Small intestine (tissue), 7 donors: ENCODE measurements at regions not wholly inside any gene's neighbourhood (a gene's known extent, or its start where the extent isn't known, plus 50 kb on each side); places are given as distances from the start of the nearest gene placed in this dataset.
"Not testable (repeated sequence)": the region's sequence is repeated elsewhere in the genome, so short reads cannot be mapped to it uniquely, and the experiment has no call there.

Experiments used
- DNase-seq, 2 donors: peaks; one replicate each; pipeline versions ENCODE4 v3.0.0 to v3.0.0-alpha.2; 2013
- FAIRE-seq: peaks from 2 replicates; lab custom pipeline; 2012; peaks lifted over from hg19 to GRCh38; lab: Jason Lieb, UNC
- H3K27ac ChIP-seq, 3 donors: one replicate each; pipeline ENCODE4 v1.5.1; 2013; ENCODE audit warnings: low read length in 2 of 3, mild to moderate bottlenecking in 2 of 3, control low read depth in 1 of 3, inconsistent platforms in 1 of 3, low read depth in 1 of 3, moderate library complexity in 1 of 3
- H3K27me3 ChIP-seq, 3 donors: one replicate each; pipeline ENCODE4 v1.6.1; 2013; ENCODE audit warnings: low read length in 3 of 3, inconsistent platforms in 1 of 3; ENCODE audit not compliant: control insufficient read depth in 3 of 3, insufficient read depth in 3 of 3
- H3K36me3 ChIP-seq, 3 donors: one replicate each; pipeline ENCODE4 v1.6.1; 2013; ENCODE audit warnings: low read length in 3 of 3, inconsistent platforms in 1 of 3, low read depth in 1 of 3, mild to moderate bottlenecking in 1 of 3, moderate library complexity in 1 of 3; ENCODE audit not compliant: control insufficient read depth in 3 of 3, insufficient read depth in 2 of 3
- H3K4me1 ChIP-seq, 3 donors: one replicate each; pipeline ENCODE4 v1.6.1; 2013; ENCODE audit warnings: low read length in 2 of 3, inconsistent platforms in 1 of 3, low read depth in 1 of 3, mild to moderate bottlenecking in 1 of 3, moderate library complexity in 1 of 3; ENCODE audit not compliant: control insufficient read depth in 3 of 3, insufficient read depth in 2 of 3
- H3K4me3 ChIP-seq, 3 donors: one replicate each; pipeline ENCODE4 v1.5.1; 2013; ENCODE audit warnings: low read length in 3 of 3, control low read depth in 1 of 3, inconsistent platforms in 1 of 3, low read depth in 1 of 3, mild to moderate bottlenecking in 1 of 3, moderate library complexity in 1 of 3
- H3K9me3 ChIP-seq, 2 donors: one replicate each; pipeline ENCODE4 v1.6.1; 2013; ENCODE audit warnings: low read depth in 1 of 2, low read length in 1 of 2; ENCODE audit not compliant: control insufficient read depth in 2 of 2, insufficient read depth in 1 of 2
- WGBS, 3 donors: extraction: QIAGEN DNeasy Blood & Tissue Kit; methylation state at CpG; one replicate each; pipeline ENCODE4 v1.1.7; 2013; 5-methylcytosine and 5-hydroxymethylcytosine counted together
- donor health status: healthy with polysubstance abuse.
- donor health status: control.
- donor health status: control.
- donor health status: Bipolar disorder and iron deficiency.
- donor health status: healthy.

DNA sequence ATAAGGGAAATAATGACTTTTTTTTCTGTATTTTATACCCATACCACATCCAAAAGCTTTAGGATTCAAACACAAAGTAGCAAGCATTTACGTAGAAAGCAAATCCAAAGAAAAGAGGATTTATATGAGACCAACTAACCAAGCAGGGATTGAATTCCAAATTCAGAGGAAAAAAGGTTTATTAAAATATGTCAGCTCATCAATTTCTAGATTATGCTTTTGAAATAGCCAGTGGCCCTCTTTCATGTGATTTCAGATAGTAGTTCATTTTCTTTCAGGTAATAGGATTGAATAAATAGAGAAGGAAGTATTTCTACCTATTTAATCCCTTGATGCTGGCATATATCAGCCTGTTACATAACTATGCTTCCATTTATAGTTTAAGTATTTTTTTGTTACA lies 1392.7 kb downstream of the KHDRBS2 start:
- H3K36me3 ChIP-seq, H3K27me3 ChIP-seq, FAIRE-seq, H3K9me3 ChIP-seq, H3K4me1 ChIP-seq, H3K4me3 ChIP-seq, H3K27ac ChIP-seq, DNase-seq: not testable (repeated sequence)
- 90 to 96% (median 95%) methylated on average over 1 of the region's 1 CpG for WGBS, 3 donors

DNA sequence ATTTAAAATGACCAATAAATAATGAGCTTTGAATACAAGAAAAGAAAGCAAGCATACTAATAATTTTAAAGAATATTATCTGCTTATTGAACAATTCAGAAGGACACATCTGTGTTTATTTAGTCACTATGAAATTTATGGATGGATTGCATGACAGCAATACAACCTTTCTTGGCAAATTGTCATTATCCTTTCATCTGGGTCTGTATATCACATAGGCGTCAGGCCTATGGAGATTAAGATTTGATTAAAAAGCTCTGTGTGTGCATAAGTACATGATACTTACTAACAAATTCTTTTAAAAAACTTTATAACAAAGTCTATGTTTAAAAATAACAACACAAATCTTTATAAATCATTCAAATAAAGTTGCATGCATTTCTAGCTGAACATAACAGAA lies 1394.4 kb downstream of the KHDRBS2 start:
- H3K4me1 ChIP-seq, result no peaks in the 10 kb centered on the region
- 38 to 75% (median 72%) methylated on average over 1 of the region's 1 CpG for WGBS, 3 donors
- FAIRE-seq, result no peak

DNA sequence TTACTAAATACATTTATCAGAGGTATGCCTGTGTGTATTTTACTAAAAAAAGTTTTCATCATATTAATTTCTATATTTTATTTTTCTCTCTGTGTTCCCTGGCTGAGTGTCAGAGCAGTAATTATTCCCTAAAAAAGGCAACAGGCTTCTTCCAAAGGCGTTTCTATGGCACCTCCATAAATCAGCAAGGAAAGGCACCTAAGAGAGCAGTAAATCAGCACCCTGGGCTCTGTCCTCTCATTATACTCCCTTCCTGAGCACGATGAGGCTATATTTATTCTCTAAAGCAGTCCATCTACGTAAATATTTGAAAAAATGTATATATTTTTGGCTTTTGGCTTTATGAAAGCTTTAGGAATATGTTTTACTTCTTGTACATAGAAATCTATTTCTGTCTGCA lies 1408.6 kb downstream of the KHDRBS2 start:
- not testable (repeated sequence) for FAIRE-seq, H3K4me3 ChIP-seq, H3K36me3 ChIP-seq, H3K9me3 ChIP-seq, H3K27me3 ChIP-seq, H3K4me1 ChIP-seq, H3K27ac ChIP-seq, DNase-seq
- WGBS, 3 donors, result 28 to 49% (median 40%) methylated on average over 3 of the region's 3 CpGs

More for the DNA sequence above, 1394.4 kb downstream of the KHDRBS2 start:
- Histone ChIP-seq H3K4me3 (no peak overlapping the region), H3K36me3 (no peaks in the 10 kb centered on the region), H3K27ac (no peak overlapping the region), H3K27me3 (no peaks in the 10 kb centered on the region), H3K9me3 (no peaks in the 10 kb centered on the region)
- no peak for DNase-seq

DNA sequence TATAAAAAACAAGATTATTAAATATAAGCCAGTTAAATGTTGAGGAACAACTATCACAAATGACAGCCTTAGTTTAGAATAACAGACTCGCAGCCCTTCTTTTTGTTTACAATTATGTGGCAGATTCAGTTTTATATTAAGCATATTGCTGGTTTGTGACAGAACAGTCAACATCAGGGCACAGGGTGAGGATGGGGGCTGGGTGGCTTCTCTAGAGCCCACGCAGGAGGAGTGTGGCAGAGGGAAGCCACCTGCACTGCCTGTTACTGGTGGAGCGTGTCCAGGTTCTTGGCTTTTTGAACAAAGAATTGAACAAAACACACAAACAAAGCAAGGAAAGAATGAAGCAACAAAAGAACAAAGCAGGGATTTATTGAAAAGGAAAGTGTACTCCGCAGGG lies 1415.2 kb downstream of the KHDRBS2 start:
- H3K36me3 ChIP-seq, H3K9me3 ChIP-seq, DNase-seq, H3K4me1 ChIP-seq, H3K4me3 ChIP-seq, H3K27me3 ChIP-seq, H3K27ac ChIP-seq, FAIRE-seq: not testable (repeated sequence)
- WGBS, 3 donors, result 78 to 90% (median 79%) methylated on average over 4 of the region's 4 CpGs

DNA sequence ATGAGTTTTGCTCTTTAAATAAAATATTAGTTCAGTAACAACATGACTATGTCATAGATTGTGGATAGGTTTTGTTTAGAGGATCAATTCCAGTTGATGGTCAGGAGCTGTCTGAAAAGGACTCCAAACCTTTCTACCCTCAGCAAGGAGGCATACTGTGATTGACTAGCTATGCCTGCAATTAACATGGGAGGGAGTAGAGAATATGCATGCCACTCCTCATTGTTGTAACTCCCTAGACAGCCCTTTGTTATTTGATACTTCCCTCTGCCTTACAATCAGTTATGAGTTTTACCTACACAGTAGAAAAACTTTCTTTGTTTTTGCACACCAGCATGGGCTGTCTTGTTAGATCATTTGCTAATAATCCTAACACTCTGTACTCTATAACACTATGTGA lies 1418.5 kb downstream of the KHDRBS2 start:
- H3K9me3 ChIP-seq, result no peaks in the 10 kb centered on the region
- DNase-seq, result no peak
- no peak overlapping the region for H3K4me3 ChIP-seq
- no peaks in the 10 kb centered on the region for H3K27me3 ChIP-seq
- H3K4me1 ChIP-seq, result no peaks in the 10 kb centered on the region
- no peaks in the 10 kb centered on the region for H3K36me3 ChIP-seq
- H3K27ac ChIP-seq, result no peak overlapping the region
- FAIRE-seq, result no peak

DNA sequence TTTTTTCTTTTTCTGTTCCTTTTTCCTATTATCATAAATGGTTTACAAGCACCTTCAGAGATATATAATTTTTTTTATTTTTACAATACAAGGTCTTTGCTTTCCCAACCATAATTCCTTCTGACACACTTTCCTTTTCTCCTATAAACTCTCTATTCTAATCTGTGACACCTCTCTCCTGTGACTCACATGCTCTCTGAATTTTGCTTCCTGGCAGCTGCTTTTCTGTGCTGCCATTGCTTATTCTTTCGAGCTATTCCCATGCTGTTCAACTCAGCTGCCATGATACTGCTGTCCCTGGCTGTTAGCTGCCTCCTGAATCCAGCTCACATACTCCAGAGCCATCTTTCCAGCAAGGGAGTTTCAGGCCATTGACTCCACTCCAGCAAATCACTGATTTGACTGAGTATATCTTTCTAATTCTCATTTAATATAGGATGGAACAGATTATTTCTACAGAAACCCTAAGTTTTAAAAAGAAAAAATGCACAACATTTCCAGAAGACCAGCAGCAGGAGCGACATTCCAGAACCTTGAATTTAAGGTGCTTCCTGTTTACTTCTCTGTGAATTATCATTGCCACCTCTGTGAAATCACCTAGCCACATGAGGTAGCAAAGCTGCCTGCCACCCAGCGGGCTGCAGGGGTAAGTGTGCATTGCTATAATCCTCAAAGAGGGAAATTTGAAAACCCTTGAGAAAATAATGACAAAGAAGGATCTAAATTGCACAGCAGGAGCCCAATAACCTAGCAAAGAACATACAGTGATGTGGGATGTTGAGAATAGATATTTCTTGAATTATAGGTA lies 1442.6 kb downstream of the KHDRBS2 start:
- FAIRE-seq, H3K27ac ChIP-seq, H3K4me3 ChIP-seq, H3K4me1 ChIP-seq, H3K36me3 ChIP-seq, H3K27me3 ChIP-seq, H3K9me3 ChIP-seq: not testable (repeated sequence)
- DNase-seq, result peak in 1 of 2 donors; percentile 26
- WGBS, 3 donors, result 19 to 21% (median 20%) methylated on average over 3 of the region's 3 CpGs

DNA sequence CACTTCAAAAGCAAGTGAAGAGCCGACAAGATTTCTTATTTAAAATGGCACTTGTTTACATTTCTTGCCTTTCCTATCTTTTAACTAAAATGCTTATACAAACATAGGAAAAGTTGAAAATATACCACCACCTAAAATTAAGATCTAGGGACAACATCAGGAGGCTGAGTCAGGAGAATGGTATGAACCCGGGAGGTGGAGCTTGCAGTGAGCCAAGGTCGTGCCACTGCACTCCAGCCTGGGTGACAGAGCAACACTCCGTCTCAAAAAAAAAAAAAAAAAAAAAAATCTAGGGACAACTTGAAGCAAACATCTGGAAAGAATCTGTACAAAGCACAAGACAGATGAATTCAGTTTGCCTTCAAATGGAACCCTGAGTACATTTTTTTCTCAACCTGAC lies 1455.3 kb downstream of the KHDRBS2 start:
- not testable (repeated sequence) for H3K27ac ChIP-seq, FAIRE-seq, H3K36me3 ChIP-seq, H3K4me3 ChIP-seq, H3K27me3 ChIP-seq, H3K9me3 ChIP-seq, DNase-seq, H3K4me1 ChIP-seq
- WGBS, 3 donors, result 57 to 73% (median 71%) methylated on average over 4 of the region's 4 CpGs

DNA sequence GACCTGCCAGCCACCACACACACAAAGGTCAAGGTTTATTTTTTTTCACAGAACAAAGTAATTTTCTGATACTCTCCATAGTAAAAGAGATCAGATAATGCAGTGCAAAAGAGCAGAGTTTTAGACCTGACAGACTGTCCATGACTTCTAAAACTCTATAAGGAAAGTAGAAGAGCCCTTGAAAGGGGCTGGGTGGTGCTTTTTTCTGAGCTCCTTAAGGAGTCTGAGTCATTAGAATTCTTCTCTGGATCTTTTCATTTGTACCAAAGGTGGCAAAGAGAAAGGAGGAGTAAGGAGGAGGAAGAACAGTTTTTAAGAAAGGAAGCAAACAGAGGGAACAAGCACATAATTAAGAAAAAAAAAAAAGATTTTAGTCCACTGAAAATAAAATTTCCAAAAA lies 1463.4 kb downstream of the KHDRBS2 start:
- not testable (repeated sequence) for H3K9me3 ChIP-seq, H3K27ac ChIP-seq, FAIRE-seq, H3K27me3 ChIP-seq, H3K4me1 ChIP-seq, H3K36me3 ChIP-seq, DNase-seq, H3K4me3 ChIP-seq

DNA sequence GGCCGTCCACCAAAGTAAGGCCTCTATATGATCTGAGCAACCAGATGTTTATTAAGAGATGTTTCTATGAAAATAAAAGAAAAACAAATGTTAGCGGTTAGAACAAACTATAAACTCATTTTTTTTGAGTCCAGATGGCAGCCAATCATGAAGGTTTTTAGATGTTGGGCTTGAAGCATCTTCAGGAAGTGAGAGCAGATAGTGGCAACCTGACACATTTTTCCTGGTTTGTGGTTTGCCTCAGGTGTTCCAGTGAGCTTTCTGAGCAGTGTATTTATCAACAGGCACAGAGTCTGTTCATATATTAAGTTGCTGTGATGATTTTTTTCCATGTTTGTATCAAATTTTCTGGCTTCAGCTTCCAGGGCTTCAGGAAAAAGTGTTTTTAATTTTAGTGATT lies 1468.0 kb downstream of the KHDRBS2 start:
- H3K4me1 ChIP-seq, H3K4me3 ChIP-seq, H3K27ac ChIP-seq, FAIRE-seq, DNase-seq, H3K27me3 ChIP-seq, H3K9me3 ChIP-seq, H3K36me3 ChIP-seq: not testable (repeated sequence)
- 67 to 89% (median 84%) methylated on average over 2 of the region's 2 CpGs for WGBS, 3 donors
